Activated effector memory CD4-positive, alpha-beta T cell treated with Interleukin-2 at 50 U/mL for 16 hours (primary cell): ENCODE measurements at regions not wholly inside any gene's neighbourhood (a gene's known extent, or its start where the extent isn't known, plus 50 kb on each side); places are given as distances from the start of the nearest gene placed in this dataset.

Experiments used
- DNase-seq: peaks from one replicate; pipeline ENCODE4 v3.0.0-alpha.2; 2020

GRCh38 chr4:104682311-104682710 lies 187.6 kb upstream of the CXXC4 start:
- no peak for DNase-seq

GRCh38 chr4:104693601-104694201 lies 199.0 kb upstream of the CXXC4 start:
- no peak for DNase-seq

GRCh38 chr4:104716584-104716983 lies 221.9 kb upstream of the CXXC4 start:
- DNase-seq = no peak

GRCh38 chr4:104719539-104720230 lies 225.0 kb upstream of the CXXC4 start:
- no peak for DNase-seq

GRCh38 chr4:104722467-104722866 lies 227.8 kb upstream of the CXXC4 start:
- DNase-seq = no peak

GRCh38 chr4:104726002-104726401 lies 231.3 kb upstream of the CXXC4 start:
- DNase-seq = no peak

GRCh38 chr4:104727643-104728042 lies 232.9 kb upstream of the CXXC4 start:
- DNase-seq = no peak

- DNase-seq = no peak
These were observed 233.9 kb upstream of the CXXC4 start for GRCh38 chr4:104728380-104729122.

GRCh38 chr4:104732766-104733165 lies 238.1 kb upstream of the CXXC4 start:
- no peak for DNase-seq

- no peak for DNase-seq
These were observed 240.5 kb upstream of the CXXC4 start for GRCh38 chr4:104735174-104735573.

GRCh38 chr4:104740161-104740560 lies 245.5 kb upstream of the CXXC4 start:
- no peak for DNase-seq

- DNase-seq = no peak
These were observed 248.5 kb upstream of the CXXC4 start for GRCh38 chr4:104743215-104743653.

GRCh38 chr4:104747635-104748034 lies 252.9 kb upstream of the CXXC4 start:
- no peak for DNase-seq

GRCh38 chr4:104749062-104749461 lies 254.4 kb upstream of the CXXC4 start:
- no peak for DNase-seq

- DNase-seq = no peak
These were observed 255.3 kb upstream of the CXXC4 start for GRCh38 chr4:104750008-104750407.

GRCh38 chr4:104751468-104751867 lies 256.8 kb upstream of the CXXC4 start:
- DNase-seq = no peak

- DNase-seq = no peak
These were observed 257.6 kb upstream of the CXXC4 start for GRCh38 chr4:104752337-104752736.

GRCh38 chr4:104756837-104757236 lies 262.1 kb upstream of the CXXC4 start:
- no peak for DNase-seq

GRCh38 chr4:104758574-104758973 lies 263.9 kb upstream of the CXXC4 start:
- DNase-seq = no peak

- no peak for DNase-seq
These were observed 269.0 kb upstream of the CXXC4 start for GRCh38 chr4:104763554-104764222.

- no peak for DNase-seq
These were observed 272.0 kb upstream of the CXXC4 start for GRCh38 chr4:104766676-104767075.

- DNase-seq = no peak
These were observed 278.2 kb upstream of the CXXC4 start for GRCh38 chr4:104772849-104773248.

GRCh38 chr4:104795264-104795939 lies 300.7 kb upstream of the CXXC4 start:
- no peak for DNase-seq
